OCI-LY7 (cell line): ENCODE measurements at regions not wholly inside any gene's neighbourhood (a gene's known extent, or its start where the extent isn't known, plus 50 kb on each side); places are given as distances from the start of the nearest gene placed in this dataset.

Source experiments
- BruUV-seq: library from RNA; stranded (reverse); fragments of 400-500 nt; replicated peaks from 2 replicates; lab custom pipeline; 2021; lab: Mats Ljungman, UMichigan
- CTCF ChIA-PET: fragments of 300-600 bp; sonication (Branson Sonifier 250); formaldehyde crosslinking; loops from one replicate; lab custom pipeline; 2022; ENCODE audit warnings: antibody characterized with exemption; ENCODE audit not compliant: unreplicated experiment; lab: Charles Lee
- POLR2A ChIA-PET: fragments of 300-600 bp; sonication (Branson Sonifier 250); formaldehyde crosslinking; loops from one replicate; lab custom pipeline; 2022; ENCODE audit warnings: antibody characterized with exemption; lab: Charles Lee
- DNase-seq: peaks from one replicate; pipeline ENCODE4 v3.0.0-alpha.2; 2015; ENCODE audit warnings: low spot score
- H2AFZ ChIP-seq: fragments of 200-600 bp; sonication (generic), shearing (Covaris generic); 2 replicates; pipeline ENCODE4 v1.6.1; 2014; ENCODE audit warnings: mild to moderate bottlenecking, antibody characterized with exemption, low read length, moderate library complexity
- H3K27ac ChIP-seq: fragments of 200-600 bp; sonication (generic); 2 replicates; pipeline ENCODE4 v1.5.1; 2014; ENCODE audit warnings: mixed run types, low read depth, mild to moderate bottlenecking, moderate library complexity, low read length, inconsistent platforms; ENCODE audit not compliant: poor library complexity, severe bottlenecking
- H3K36me3 ChIP-seq: fragments of 200-600 bp; sonication (generic); 2 replicates; pipeline ENCODE4 v1.6.1; 2014; ENCODE audit warnings: mild to moderate bottlenecking, antibody characterized with exemption, low read length, moderate library complexity, mixed read lengths; ENCODE audit not compliant: insufficient read depth
- H3K4me1 ChIP-seq: fragments of 200-600 bp; sonication (generic); 2 replicates; pipeline ENCODE4 v1.5.1; 2014; ENCODE audit warnings: mild to moderate bottlenecking, low read length; ENCODE audit not compliant: insufficient read depth, poor library complexity, severe bottlenecking
- H3K4me2 ChIP-seq: fragments of 200-600 bp; sonication (generic); 2 replicates; pipeline ENCODE4 v1.6.1; 2014; ENCODE audit warnings: mild to moderate bottlenecking, low read length
- H3K4me3 ChIP-seq: fragments of 200-600 bp; sonication (generic); 2 replicates; pipeline ENCODE4 v1.5.1; 2014; ENCODE audit warnings: mild to moderate bottlenecking, low read depth, low read length; ENCODE audit not compliant: poor library complexity, severe bottlenecking
- H3K79me2 ChIP-seq: fragments of 200-600 bp; sonication (generic); 2 replicates; pipeline ENCODE4 v1.6.1; 2016; ENCODE audit warnings: low read depth, mild to moderate bottlenecking, low read length, moderate library complexity, mixed read lengths; ENCODE audit not compliant: insufficient read depth
- H3K9me2 ChIP-seq: fragments of 200-600 bp; sonication (generic); 2 replicates; pipeline ENCODE4 v1.6.1; 2016; ENCODE audit warnings: mild to moderate bottlenecking, low read length, mixed read lengths; ENCODE audit not compliant: insufficient read depth
- H3K9me3 ChIP-seq: fragments of 200-600 bp; sonication (generic); 2 replicates; pipeline ENCODE4 v1.6.1; 2014; ENCODE audit warnings: mild to moderate bottlenecking, mixed run types, low read length, mixed read lengths
- H4K20me1 ChIP-seq: fragments of 200-600 bp; sonication (generic); 2 replicates; pipeline ENCODE4 v1.6.1; 2014; ENCODE audit warnings: mild to moderate bottlenecking, antibody characterized with exemption, low read length, moderate library complexity, mixed read lengths; ENCODE audit not compliant: insufficient read depth
- CTCF ChIP-seq: fragments of 200-600 bp; sonication (generic); conservative IDR thresholded peaks from 2 replicates; pipeline ENCODE4 v1.5.1; 2014; ENCODE audit warnings: mild to moderate bottlenecking, antibody characterized with exemption, low read length, moderate library complexity, mixed read lengths
- EZH2phosphoT487 ChIP-seq: fragments of 200-600 bp; sonication (generic); IDR thresholded peaks from 2 replicates; pipeline ENCODE4 v1.6.1; 2018; ENCODE audit warnings: low read depth, borderline replicate concordance, mild to moderate bottlenecking, mixed run types, antibody characterized with exemption, low read length, moderate library complexity, mixed read lengths
- intact Hi-C: fragments of 100-400 bp; cut with micrococcal nuclease; formaldehyde crosslinking; loops from one replicate; pipeline ENCODE4 v1.10.0; 2022; ENCODE audit not compliant: unreplicated experiment

GRCh38 chr17:72481572-72481971 is 360.8 kb downstream of the SOX9 start:
- ChIA-PET POLR2A (no interaction called here), CTCF (no interaction called here)
- Histone ChIP-seq H4K20me1 (no peaks in the 10 kb centered on the region), H3K4me1 (no peaks in the 10 kb centered on the region), H3K4me3 (no peak overlapping the region), H3K36me3 (no peaks in the 10 kb centered on the region), H3K9me2 (no peaks in the 10 kb centered on the region), H3K27ac (no peak overlapping the region), H3K79me2 (no peaks in the 10 kb centered on the region), H3K9me3 (no peaks in the 10 kb centered on the region), H3K4me2 (no peak overlapping the region), H2AFZ (no peak overlapping the region)
- TF ChIP-seq CTCF (no peak), EZH2phosphoT487 (no peak)
- DNase-seq, result no peak
- BruUV-seq, result no TSS peak
- intact Hi-C loops, result no loop called here

GRCh38 chr17:72485596-72485995 is 364.8 kb downstream of the SOX9 start:
- no peaks in the 10 kb centered on the region for H3K36me3 ChIP-seq
- ChIA-PET CTCF (no interaction called here), POLR2A (interaction anchor here (0.6 to 1.2 kb wide), 2 partner anchors 10 to 819 kb away, joined by 3 to 5 read pairs; no protein-coding TSS in a partner anchor)
- intact Hi-C loops, result no loop called here
- H3K4me1 ChIP-seq, result no peaks in the 10 kb centered on the region
- no peak for TF ChIP-seq EZH2phosphoT487
- no peak for TF ChIP-seq CTCF
- no peaks in the 10 kb centered on the region for H4K20me1 ChIP-seq
- DNase-seq, result no peak
- H3K9me3 ChIP-seq, result peaks cover 2% of the 10 kb centered on the region; the same call in 1 of the 2 replicates
- H3K4me2 ChIP-seq, result no peak overlapping the region
- H3K79me2 ChIP-seq, result no peaks in the 10 kb centered on the region
- BruUV-seq, result no TSS peak
- H3K4me3 ChIP-seq, result no peak overlapping the region
- no peak overlapping the region for H3K27ac ChIP-seq
- no peaks in the 10 kb centered on the region for H3K9me2 ChIP-seq
- no peak overlapping the region for H2AFZ ChIP-seq

- intact Hi-C loops, result no loop called here
- no peak overlapping the region for H3K4me2 ChIP-seq
- ChIA-PET POLR2A (interaction anchor here (0.6 to 0.8 kb wide), 3 partner anchors 9 to 71 kb away, joined by 3 to 8 read pairs (median 3); no protein-coding TSS in a partner anchor), CTCF (no interaction called here)
- no peak for DNase-seq
- H3K27ac ChIP-seq, result no peak overlapping the region
- no peaks in the 10 kb centered on the region for H3K9me2 ChIP-seq
- H3K4me3 ChIP-seq, result no peak overlapping the region
- TF ChIP-seq CTCF (no peak), EZH2phosphoT487 (no peak)
- H3K9me3 ChIP-seq, result peaks cover 6% of the 10 kb centered on the region; the same call in 1 of the 2 replicates
- BruUV-seq, result no TSS peak
- no peaks in the 10 kb centered on the region for H3K79me2 ChIP-seq
- no peaks in the 10 kb centered on the region for H3K36me3 ChIP-seq
- H3K4me1 ChIP-seq, result no peaks in the 10 kb centered on the region
- no peaks in the 10 kb centered on the region for H4K20me1 ChIP-seq
- no peak overlapping the region for H2AFZ ChIP-seq
Observed at GRCh38 chr17:72486806-72487205, 366.0 kb downstream of the SOX9 start.
